SIG-M5 treated with dmso at 0.1 percent for 504 hours (cell line): ENCODE measurements at regions not wholly inside any gene's neighbourhood (a gene's known extent, or its start where the extent isn't known, plus 50 kb on each side); places are given as distances from the start of the nearest gene placed in this dataset.
A peak's percentile ranks its signal among the peaks of the same experiment; 100 is the strongest.

Source experiments
- DNase-seq: peaks from one replicate; lab custom pipeline; 2025; ENCODE audit not compliant: unreplicated experiment; lab: John Stamatoyannopoulos, UW

DNA sequence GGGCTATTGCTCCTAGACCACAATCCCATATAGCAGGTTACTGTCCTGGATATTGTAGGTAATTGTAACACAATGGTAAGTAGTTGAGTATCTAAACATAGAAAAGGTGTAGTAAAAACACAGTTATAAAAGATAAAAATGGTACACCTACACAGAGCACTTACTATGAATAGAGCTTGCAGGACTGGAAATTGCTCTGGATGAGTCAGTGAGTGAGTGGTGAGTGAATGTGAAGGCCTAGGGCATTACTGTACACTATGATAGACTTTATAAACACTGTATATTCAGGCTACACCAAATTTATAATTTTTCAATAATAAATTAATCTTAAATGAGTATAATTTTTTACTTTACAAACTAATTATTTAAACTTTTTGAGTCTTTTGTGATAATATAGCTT is 425.7 kb downstream of the PABPC4L start:
- DNase-seq: no peak

DNA sequence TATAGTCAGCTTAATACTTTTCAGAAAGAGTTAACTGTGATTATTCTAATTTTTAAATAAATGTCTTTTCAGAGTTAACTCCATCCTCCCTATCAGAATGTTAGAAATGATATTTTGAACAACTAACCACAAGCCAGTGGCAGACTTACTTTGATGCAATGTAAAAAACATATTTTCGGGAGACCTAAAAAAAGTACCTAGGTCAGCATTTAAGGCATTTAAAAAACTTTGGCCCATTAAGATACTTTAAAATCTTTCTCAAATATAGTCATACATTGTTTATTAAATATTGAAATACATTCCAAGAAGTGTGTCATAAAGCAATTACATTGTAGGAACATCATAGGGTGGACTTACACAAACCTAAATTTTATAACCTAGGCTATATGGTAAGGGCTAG is 426.1 kb downstream of the PABPC4L start:
- no peak for DNase-seq

DNA sequence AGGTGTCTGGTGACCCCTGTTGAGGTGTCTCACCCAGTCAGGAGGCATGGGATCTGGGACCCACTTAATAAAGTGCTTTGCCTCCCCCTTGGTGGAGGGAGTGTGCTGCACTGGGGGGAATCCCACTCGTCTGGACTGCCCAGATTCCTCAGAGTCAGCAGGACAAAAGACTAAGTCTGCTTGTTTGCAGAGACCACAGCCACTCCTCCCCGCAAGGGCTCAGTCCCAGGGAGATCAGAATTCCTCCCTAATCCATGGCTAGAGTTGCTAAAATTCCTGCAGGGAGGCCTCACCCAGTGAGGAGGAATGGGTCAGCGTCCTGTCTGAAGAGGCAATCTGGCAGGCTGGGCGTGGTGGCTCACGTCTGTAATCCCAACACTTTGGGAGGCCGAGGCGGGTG is 442.2 kb downstream of the PABPC4L start:
- DNase-seq: no peak

DNA sequence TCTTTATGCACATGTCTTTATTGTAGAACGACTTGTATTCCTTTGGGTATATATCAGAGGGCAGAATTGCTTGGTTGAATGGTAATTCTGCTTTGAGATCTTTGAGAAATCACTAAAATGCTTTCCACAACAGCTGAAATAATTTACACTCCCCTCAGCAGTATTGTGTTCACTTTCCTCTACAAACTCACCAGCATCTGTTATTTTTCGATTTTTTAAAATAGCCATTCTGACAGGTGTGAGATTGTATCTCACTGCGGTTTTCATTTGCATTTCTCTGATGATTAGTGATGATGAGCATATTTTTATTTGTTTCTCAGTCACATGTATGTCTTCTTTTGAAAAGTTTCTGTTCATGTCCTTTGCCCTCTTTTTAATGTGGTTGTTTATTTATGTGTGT is 459.8 kb downstream of the PABPC4L start:
- DNase-seq: no peak

DNA sequence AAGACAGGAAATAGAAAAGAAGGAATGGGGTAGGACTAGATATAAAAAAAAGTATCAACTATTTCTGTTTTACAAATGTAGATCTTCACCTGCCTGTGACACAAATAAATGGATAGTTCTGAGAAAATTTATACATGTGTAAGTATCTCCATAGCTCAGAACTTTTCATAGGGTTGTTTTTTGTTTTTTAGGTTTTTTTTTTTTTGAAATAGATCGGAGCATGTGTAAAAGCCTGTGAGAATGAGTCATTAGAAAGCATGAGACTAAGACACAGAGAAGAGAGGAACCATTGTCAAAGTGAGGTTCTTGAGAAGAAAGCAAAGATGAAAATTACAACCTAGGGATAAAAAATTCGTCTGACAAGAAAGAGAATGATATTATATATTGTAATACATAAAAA is 481.6 kb downstream of the PABPC4L start:
- DNase-seq: no peak

DNA sequence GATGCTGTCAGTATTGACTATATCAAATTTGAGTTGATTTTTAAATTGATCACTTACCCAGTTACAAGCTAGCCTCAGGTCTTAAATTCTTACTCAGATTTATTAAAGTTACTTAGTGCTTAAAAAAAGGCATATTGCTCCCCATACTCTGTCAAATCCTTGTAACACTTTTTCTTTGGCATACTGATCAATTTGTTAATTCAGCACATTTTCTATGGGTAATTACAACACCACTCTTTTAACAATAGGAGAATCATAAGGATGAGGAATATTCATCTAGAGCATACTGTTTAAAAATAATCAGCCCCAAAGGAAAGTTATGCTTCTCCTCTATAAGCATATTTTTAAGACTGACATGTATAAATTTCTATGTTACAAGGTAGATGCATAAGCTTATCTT is 482.5 kb downstream of the PABPC4L start:
- DNase-seq: no peak

DNA sequence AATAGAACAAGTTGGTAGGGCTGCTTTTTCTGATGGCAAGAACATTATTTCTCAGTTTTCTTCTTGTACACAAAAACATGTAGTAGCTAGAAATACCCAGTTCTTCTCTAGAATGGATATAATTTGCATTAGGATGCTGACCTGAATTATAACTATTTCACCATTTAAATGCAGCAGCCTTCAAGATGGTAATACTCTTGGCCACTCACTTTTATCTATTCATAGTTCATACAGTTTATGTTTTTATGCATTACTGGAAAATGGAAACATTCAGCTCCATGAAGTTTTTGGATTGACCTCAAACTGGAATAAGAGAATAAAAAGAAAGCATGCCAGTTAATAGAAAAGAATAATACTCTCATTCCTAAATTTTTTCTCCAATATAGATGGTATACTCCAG is 487.4 kb downstream of the PABPC4L start:
- no peak for DNase-seq

DNA sequence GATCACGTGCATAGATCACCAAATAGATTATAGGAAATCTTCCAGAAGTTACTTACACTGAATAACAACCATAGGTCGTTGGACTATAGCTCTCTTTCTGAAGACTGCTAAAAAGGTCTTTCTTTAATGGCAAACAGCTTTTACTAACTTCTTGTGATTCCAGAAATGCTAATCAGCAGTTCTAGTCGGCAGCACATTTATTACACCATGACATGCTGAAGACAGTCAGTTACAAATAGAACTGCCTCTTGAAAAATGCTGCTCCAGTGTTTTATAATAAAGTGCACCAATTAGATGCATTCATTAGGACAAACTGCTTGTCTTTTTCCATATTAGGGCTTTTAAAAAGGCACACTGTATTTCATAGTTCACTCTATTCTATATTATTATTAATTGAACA is 488.2 kb downstream of the PABPC4L start:
- DNase-seq: no peak

DNA sequence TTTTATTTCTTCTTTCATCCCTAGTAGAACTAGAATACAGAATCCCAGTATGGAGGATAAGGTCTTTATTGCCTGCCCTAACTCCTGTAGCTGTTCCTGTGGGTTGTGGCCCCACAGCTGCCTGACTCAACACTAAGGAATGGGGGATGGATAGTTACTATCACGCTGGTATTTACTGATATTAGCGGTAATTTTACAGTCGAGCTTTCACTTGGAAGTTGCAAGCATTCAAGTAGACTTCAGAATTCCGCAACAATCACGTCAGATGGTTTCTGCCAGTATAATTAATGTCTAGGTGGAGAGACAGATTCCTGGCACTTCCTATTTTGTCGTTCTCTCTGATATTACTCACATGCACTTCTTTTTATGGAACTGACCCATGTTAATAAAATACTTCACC is 489.8 kb downstream of the PABPC4L start:
- DNase-seq: no peak

DNA sequence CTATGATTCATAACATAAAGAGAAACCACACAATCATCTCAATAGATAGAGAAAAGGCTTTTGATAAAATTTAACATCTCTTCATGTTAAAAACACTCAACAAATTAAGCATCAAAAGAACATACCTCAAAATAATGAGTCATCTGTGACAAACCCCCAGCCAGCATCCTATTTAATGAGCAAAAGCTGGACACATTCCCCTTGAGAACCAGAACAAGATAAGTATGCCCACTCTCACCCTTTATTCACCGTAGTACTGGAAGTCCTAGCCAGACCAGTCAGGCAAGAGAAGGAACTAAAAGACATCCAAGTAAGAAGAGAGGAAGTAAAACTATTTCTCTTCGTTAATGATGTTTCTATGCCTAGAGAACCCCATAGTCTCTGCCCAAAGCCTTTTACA is 507.2 kb downstream of the PABPC4L start:
- peak; percentile 20 for DNase-seq

DNA sequence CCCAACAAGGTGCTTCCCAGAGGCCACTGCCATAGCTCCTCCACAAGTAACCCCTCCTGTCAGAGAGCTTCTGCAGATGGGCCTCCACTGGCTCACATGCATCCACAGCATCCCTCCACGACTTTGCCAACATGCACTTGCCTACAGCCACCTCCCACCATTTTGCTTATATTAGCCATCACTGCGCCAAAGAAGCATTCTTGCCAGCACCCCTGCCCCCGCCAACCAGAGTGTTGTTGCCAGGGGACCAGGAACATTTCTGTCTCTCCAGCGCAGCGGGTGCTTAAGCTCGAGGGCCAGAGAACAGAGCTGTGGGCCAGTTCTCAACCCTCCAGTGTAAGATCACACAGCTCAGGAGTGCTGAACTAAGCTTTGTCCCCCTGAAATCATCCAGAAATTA is 517.6 kb downstream of the PABPC4L start:
- no peak for DNase-seq

DNA sequence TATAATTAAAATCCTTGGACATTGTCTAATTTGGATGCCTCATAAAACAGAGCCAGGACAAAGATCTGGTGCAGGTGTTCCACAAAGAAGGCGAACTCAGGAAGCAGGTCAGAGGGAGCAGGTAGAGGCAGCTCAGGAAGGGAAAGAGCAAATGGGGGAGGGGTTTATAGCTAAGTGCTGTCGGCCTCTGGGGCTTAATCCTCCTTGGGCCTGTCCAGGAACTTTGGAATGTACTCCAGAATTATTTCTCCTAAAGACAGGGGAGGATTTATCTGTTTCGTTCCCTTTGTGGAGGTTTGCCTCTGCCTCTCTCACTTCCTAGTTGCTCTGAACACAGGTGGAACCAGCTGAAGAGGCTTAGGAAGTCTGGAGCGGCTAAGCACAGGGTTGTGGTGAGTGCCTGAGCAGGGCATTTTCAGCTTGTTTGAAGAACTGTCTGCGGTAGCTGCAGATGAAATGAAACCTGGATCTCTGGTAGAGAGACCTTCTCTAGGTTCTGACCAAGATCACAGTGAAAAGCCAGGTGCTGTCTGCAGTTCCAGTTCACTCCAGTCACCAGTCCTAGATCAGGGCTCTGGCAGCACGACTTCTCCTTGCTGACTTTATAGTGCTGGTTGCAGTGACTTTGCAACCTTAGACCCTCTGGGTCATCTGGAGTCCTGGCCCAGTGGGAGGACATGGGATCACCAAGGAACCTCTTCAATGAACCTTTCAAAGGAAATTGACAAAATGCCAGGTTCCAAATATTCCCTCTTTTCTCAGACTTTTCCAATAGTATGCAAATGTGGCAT is 519.2 kb downstream of the PCDH10 start:
- no peak for DNase-seq

DNA sequence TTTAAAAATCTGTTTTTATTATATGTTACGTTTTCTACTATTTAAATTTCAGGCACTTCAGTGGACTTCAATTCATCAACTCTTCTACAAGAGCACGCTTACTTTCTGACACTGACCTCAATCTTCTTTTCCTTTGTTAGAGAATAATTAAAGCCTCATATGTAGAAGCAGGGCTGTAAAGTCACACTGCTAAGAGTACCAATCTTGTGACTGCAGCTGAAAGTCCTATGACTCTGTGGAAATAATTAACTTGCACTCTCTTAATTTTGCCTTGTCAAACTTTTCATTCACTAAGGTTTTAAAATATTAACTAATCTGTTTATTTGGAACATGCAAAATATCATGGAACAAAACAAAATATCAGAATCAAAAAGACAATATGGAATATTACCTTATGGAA is 498.1 kb downstream of the PCDH10 start:
- DNase-seq: no peak

DNA sequence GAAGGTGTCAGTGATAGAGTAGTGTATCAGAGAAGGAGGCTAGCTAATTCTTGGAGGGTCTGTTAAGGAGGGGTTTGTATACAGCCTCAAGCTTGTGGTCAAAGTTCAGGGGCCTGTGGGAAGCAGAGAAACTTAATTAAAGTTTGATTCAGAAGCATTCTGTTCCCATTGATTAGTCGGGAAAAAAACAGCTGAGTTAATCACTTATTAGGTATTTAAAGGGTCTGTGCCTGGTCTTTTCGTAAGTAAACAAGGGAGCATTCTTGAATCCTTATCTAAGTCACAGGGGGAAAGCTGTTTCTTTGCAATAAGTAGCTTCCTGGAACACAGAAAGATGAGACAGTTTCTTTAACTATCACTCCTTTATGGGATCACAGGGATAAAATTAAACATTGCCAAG is 492.1 kb downstream of the PCDH10 start:
- DNase-seq: no peak

DNA sequence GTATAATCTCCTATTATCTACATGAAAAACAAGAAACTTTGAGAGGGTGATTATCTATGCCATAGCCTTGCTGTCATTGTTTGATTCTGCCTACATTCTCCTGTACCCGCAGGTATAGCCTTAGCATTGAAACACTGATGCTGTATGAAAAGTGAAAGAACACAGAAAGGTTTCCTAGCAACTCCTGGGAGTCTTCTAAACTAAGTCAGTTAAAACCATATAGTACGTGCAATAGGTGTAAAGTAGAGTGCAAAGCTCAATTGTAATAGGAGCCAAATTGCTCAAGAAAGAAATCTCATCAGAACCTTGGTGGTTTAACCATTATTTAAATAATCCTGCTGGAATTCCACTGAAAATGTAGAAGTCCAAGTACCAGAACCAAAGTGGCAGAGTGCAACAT is 489.7 kb downstream of the PCDH10 start:
- no peak for DNase-seq

DNA sequence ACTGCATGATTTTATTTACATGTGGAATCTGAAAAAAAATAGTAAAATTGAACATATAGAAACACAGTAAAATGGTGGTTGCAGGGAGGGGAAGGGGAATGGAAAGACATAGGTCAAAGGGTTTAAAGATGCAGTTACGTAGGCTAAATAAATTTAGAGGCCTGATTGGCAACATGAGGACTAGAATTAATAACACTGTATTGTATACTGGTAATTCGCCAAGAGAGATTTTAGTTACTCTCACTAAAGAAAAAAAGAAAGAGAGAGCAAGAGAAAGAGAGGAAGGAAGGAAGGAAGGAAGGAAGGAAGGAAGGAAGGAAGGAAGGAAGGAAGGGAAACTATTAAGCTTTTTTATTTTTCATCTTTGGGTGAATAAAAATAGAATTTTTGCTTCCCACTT is 488.1 kb downstream of the PCDH10 start:
- DNase-seq: no peak

DNA sequence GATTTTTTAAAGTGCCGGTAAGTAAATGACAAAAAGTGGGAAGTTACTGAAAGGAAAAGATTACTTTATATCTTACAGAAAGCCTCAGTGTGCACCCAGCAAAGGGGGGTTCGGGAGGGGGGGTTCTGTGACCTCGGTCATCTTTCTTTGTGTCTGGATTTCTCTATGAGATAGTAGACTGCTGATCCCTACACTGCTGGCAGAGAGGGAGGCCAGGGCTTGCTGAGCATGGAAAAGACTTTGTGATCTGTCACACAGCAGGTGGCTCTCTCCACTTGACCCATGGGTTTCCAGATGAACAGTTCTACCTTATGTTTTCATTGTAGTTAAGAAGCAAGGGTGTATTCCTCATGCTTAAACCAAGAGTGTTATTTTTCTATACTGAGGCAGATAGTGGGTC is 475.6 kb downstream of the PCDH10 start:
- peak; percentile 17 for DNase-seq

DNA sequence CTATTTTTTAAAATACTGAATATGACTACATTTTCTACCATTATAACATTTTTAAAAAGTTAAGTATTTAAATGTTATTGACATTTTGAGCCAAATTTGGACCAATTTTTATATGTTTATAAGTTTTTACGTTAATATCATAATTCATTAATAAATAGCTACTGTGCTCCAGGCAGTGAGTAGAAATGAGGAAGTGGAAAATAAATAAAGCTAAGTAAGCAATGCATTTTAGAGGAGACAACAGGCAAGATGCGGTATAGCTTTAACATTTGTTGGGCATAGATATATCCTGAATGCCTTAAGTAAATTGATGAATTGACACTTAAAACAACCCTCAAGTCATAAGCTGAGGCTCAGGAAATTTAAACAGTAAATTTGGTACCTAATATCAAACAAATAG is 474.8 kb downstream of the PCDH10 start:
- no peak for DNase-seq

DNA sequence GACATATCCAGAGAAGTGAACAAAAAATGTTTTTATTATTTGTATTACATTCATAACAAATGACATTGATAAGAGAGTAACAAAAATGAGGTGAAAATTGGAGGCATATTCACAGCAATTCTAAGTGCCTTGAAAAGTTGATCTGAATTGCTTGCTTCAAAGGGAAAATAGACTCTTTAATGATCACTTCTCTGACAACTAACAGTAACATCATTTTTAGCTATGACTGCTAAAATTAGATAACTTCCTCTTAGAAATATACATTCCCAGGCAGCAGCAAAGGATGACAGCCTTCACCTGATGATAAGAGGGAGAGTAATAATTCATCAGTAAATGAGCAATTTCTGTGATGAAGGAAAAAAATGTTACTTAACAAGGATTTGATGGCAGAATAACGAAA is 472.5 kb downstream of the PCDH10 start:
- no peak for DNase-seq

DNA sequence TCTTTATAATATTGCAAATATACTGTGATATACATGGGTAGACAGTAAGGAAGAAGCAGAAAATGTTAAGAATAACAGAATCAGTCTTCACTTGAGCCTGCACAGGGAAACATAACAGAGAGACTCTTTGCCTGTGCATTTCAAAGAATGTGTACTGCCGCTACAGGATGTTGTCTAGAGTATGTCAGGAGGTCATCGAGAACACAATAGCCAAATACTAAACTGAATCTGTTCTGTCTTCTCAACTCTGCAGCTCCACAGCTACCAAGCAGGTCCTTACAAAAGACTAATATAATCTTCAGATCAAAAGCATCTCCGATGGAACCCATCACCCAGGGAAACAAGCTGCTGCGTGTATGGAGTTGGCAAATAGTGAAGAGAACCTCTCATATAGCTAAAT is 471.5 kb downstream of the PCDH10 start:
- no peak for DNase-seq

DNA sequence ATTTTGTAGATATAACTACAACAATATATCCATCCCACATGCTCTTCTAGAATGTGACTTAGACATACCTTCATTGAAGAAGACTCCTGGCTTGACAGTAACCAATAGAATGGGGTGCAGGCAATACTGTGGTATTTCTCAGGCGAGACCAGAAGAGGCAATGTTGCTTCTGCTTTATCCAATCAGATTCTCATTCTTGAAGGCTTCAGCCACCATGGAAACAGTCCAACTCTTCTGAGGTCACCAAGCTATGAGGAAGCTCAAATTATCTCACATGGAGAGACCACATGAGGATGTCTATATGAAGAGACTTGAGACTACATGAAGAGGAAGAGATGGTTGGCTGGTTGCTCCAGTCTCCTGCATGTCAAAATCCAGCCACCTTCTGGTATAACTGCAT is 469.9 kb downstream of the PCDH10 start:
- DNase-seq: no peak

DNA sequence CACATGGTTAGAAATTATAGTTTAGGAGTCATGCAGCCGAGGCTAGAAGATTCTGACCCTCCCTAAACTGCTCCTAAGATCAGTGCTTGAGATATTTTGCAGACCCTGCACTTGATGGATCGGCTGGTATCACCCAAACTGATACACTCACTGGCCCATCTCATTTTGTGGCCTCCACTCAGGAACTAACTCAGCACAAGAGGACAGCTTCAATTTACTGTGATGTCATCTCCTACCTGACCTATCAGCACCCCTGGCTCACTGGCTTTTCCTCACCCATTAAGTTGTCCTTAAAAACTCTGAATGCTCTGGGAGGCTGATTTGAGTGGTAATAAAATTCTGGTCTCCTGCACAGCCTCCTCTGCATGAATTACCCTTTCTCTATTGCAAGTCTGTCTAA is 450.9 kb downstream of the PCDH10 start:
- no peak for DNase-seq

DNA sequence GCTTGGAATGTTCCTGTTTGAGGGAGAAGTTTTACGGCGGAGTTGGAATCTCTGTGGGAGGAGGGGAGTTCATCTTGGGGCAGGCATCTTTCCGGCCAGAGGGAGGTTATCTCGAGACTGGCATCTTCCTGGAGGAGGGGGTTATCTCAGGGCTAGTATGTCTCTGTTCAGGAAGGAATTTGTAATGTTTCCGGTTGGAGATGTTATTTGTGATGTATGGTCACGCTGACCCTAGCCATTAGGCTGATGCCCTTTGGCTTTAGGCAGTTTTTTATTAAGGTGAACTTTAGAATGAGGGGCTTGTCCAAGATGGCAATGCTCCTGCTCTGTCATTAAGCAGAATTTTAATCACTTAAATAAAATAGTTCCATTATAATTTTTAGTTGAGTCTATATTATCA is 449.7 kb downstream of the PCDH10 start:
- DNase-seq: no peak
